NCI-H526 treated with DMSO at 0.1 percent for 48 hours (cell line): ENCODE measurements at regions not wholly inside any gene's neighbourhood (a gene's known extent, or its start where the extent isn't known, plus 50 kb on each side); places are given as distances from the start of the nearest gene placed in this dataset.
"Not testable (repeated sequence)": the region's sequence is repeated elsewhere in the genome, so short reads cannot be mapped to it uniquely, and the experiment has no call there.

Experiments used
- DNase-seq: peaks from one replicate; lab custom pipeline; 2025; lab: John Stamatoyannopoulos, UW

DNA sequence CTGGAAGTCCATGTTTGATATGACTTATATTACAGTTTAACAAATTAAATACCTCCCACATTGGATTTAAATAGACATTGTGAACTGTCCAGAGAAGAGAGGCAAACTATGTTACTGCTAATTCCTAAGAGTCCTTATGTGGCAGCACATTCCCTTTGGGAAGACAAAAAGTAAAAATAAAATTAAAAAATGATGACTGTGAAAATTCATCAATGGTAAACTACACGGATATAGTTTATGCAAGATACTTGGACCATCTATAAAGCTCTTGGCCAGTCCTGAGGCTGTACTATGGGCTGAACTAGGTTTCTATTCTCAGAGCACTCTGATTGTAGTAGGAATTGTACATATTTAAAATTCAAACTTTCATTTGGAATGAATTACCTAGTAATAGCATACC, 206.4 kb downstream of the LRRK2 start:
- no peak for DNase-seq

DNA sequence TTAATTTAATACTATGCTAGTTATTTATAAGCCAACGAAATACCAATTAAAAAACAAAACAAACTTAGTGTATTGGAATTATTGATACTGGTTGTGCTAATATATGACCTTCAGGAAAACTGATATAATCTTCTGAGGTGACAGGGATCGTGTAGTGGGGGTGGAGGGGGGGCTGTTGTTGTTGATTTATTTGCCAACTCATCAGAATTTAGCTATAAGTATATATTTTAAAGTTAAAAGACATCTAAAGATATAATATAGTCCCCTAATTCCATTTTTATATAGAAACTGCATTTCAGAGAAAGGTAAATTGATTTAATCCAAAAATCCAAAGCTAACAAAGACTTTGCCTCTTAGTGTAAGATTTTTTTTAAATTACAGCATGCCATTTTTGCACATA, 210.5 kb downstream of the LRRK2 start:
- DNase-seq, result no peak

DNA sequence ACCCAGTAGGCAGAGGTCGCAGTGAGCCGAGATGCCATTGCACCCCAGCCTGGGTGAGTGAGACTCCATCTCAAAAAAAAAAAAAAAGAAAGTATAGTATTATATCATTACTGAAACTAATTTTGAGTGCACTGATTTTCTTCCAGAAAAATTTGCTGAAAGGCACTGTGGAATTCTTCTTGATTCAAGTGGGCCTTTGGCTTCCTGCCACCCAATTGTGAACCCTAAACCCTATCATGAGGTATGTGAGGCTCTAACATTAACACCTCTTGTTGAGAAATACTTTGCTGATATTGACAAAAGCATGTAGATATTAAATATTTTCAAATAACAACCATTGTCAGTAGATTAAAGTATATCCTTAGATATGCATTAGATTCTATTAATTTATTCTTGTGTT, 211.2 kb downstream of the LRRK2 start:
- DNase-seq, result no peak

DNA sequence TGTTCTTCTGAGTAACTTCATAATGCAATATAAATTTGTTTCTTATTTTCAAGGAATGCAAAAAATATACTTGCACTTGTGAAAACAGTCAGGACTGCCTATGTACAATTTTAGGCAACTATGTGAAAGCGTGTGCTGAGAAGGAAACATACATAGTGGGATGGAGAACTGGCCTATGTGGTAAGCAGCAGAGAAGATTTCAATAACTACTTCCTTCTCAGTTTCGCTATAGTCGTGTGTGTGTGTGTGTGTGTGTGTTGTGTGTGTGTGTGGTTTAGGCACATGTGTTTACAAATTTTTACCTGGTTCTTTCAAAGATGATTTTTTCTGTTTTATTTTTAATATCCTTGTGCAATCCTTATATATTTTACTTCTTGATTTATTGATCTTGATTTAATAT, 211.8 kb downstream of the LRRK2 start:
- no peak for DNase-seq

DNA sequence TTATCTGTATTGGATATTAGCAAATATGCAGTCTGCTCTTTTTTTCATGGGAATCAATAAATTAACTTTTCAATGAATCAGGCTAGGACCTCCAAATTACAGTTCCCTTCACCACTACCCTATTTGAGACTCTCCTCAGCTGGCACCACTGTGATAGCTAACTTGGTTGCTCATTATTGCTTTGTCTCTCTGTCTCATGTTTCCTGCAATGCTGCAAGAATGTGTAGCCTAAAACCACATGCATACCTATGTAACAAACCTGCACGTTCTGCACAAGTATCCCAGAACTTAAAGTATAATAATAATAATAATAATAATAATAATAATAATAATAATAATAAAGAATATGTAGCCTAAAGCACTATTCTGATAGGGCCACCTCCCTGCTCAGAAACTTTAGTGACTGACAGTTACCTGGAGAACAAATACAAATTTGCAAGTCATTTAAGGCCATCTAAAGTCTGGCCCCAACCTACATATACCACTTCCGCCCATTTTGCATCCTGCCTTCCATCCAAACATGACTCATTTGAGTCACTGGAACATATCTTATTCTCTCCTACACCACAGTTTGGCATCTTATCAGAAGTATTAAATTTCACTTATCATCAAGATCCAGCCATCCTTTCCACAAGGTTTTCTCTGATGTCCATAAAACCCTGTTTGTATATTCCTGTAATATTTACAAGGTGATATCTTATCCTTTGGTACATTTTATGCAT, 215.1 kb downstream of the LRRK2 start:
- DNase-seq, result no peak

DNA sequence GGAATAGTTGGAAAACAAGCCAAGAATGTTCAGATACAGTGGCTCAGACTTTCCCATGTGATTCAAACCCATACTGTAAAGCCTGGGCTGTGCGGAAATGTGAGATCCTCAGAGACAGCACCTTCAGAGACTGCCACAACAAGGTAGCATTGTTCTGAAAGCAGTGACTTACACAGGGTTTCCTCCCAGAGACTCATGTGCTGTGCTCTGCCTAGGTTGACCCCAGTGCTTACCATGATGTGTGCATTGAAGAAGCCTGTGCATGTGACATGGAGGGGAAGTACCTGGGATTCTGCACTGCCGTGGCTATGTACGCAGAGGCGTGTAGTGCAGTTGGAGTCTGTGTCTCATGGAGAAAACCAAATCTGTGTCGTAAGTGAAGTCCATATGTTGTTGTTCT, 219.4 kb downstream of the LRRK2 start:
- DNase-seq, result no peak

DNA sequence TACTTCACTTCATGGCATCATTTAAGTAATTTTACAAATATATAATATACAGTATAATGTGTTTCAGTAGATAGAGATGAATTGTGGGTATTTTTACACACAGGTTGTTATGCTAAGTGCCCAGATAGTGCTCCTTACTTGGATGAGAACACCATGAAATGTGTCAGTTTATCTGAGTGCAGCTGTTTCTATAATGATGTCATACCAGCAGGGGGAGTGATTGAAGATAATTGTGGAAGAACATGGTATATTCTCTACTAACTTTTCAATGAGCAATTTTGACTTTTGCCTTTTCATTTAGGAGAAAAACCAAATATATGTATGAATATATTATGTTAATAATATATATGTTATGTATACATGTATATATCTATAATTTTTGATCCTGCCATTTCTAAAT, 221.6 kb downstream of the LRRK2 start:
- no peak for DNase-seq

DNA sequence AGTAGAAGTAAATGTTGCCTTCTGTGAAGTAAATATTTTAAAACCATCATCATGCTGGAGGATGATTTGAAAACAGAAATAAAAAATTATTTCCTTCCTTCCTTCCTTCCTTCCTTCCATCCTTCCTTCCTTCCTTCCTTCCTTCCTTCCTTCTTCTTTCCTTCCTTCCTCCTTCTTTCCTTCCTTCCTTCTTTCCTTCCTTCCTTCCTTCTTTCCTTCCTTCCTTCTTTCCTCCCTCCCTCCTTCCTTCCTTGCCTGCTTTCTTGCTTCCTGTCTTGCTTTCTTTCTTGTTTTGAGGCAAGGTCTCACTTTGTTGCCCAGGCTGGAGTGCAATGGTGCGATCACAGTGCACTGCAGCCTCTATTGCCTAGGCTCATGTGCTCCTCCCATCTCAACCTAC, 223.7 kb downstream of the LRRK2 start:
- DNase-seq, result not testable (repeated sequence)

DNA sequence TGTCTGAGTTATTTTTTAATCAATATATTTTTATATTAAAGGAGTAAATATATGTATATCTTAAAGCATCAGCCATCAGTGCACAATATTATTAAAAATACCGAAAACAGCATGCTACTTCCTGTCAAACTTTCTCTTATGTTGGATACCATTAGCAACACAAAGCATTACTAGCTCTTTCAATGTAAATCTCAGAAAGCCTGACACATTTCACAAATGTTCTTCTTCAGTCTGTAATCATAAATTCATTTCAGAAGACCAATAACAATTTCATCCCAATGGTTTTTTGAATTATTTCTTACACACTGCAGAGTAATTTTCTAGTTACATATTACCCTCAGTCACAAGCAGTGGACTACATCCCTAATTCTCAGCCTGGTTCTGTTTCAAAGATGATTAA, 226.9 kb downstream of the LRRK2 start:
- no peak for DNase-seq

DNA sequence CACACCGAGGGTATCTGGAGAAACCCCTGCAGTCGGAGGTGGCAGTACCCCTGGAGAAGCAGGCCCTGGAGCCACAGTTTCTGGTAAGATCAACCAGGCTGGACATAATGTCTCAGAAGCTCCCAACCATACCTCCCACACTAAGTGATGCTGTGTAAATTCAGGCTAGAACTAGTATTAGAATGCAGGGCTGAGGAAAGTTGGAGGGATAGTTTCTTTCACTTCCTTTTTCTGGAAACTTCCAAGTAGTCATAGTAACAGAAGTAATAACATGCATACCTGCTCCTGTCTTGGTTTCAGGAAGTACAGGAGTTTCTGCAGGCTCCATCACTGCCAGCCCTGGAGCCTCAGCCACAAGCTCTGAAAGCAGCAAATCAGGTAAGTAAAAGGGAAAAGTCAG, 228.1 kb upstream of the CNTN1 start:
- DNase-seq, result no peak

DNA sequence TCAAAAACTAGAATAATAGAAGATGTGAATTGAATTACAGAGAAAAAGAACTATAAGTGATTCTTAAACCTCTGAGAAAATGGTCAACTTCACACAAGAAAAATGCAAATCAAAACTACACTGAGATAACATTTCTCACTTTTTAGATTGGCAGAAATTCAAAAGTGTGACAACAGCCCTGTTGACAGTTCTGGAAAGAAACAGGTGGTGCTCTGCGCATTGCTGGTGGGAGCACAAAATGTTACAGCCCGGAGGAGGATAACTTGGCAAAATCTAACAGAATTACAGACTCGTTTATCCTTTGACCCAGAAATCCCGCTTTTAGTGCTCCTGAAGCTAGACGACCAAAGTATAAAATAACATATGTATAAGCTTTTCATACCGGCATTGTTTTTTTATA, 222.5 kb upstream of the CNTN1 start:
- no peak for DNase-seq

DNA sequence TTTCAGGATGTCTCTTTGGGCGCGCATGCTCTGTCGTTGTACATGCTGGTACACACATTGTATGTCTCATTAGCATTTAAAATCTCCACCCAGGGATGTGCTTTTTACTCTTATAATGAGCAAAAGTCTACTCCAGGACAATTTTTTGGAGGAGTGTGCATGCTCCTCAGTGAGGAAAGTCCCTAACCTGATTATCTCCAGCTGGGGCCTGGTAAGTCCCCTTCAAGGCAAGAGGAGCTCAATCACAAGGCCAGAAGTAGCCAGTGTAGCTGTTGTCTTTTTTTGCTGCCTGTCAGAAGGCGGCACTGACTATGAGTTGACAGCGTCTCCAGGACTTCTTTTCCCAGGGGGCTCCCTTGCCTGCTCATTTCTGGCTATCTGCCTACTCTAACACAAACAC, 218.3 kb upstream of the CNTN1 start:
- no peak for DNase-seq

DNA sequence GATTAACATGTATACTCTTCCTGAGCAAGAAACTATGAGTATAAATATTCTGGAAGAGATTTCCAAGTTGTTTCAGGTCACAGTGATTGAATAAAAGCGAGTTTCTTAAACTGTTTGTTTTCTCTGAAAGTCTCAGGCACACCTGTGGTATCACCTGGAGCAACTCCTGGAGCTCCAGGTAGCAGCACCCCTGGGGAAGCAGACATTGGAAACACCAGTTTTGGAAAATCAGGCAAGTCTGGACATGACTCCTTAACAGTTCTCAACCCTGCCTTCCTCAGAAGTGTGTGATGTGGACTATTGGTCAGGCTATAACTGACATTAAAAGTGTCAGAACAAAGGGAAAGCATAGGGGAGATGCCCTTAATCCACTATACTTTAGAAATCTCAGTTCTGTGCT, 217.6 kb upstream of the CNTN1 start:
- no peak for DNase-seq

DNA sequence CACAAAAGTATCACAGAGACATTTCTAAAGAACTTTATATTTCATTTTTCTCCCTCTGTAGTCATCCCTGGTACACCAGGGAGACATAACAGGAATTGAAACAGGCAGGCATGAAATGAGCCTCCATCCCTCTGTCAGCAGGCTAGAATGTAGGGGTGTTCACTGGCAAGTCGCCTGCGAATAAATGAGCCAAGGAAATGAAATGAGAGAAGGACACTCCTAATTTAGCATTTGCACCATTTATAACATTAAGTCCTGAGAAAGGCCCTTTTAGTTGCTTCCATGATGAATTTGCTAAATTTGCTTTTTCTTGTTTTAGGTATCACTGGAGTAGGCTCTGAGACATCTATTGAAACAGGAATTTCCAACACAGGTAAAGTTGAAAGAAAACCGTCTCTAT, 192.4 kb upstream of the CNTN1 start:
- no peak for DNase-seq

DNA sequence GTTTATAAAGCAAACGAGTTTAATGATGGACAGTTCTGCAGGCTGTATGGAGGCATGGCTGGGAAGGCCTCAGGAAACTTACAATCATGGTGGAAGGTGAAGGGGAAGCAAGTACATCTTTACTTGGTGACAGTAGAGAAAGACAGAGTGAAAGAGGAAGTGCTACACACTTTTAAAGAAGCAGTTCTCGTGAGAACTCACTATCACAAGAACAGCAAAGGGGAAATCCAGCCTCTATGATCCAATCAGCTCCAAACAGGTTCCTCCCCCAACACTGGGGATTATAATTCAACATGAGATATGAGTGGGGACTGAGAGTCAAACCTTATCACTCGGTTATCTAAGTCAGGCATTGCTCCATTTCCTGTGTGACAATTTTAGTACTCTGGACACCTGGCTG, 189.9 kb upstream of the CNTN1 start:
- DNase-seq, result no peak

DNA sequence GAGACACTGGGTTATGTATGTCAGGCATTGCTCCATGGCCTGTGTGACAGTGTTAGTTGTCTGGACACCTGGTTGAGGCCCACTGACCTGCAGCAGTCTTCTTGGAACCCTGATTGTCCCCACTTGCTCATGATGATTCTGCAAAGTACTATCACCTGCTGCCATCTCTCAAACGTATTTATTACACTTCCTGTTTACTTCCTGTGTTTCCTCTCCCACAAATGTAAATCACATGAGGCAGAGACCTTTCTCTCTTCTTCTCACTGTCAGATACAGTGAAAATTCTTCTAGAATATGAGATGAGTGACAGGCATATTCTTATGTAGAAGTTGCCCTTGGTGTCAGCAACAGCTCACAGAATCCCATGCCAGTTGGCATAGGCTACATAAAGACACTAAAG, 186.9 kb upstream of the CNTN1 start:
- no peak for DNase-seq

DNA sequence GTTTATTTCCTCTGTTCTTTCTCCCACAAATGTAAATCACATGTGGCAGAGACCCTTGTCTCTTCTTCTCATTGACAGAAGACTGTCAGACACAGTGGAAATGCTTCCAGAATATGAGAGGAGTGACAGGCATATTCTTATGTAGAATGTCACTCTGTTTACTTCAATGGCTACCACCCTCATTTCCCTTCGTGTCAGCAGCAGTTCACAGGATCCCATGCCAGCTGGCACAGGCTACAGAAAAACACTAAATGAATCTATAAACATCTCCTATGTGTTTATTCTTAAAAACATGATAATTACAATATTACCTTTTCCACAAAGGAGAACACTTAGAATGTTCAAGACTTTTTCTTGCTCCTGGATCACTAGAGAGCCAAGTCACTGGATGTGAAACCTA, 183.8 kb upstream of the CNTN1 start:
- no peak for DNase-seq

DNA sequence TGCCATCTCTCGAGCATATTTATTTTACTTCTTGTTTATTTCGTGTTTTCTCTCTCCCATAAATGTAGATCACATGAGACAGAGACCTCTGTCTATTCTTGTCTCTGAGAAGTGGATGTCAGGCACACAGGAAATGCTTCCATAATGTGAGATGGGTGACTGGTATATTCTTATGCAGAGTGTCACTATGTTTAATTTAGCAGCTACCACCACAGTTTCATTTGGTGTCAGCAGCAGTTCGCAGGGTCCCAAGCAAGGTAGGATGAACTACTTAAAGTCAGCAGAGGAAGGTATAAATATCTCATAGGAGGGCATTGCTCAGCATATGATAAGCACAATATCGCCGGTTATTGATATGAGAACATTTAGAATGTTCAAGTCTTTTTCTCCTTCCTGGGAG, 180.9 kb upstream of the CNTN1 start:
- no peak for DNase-seq

DNA sequence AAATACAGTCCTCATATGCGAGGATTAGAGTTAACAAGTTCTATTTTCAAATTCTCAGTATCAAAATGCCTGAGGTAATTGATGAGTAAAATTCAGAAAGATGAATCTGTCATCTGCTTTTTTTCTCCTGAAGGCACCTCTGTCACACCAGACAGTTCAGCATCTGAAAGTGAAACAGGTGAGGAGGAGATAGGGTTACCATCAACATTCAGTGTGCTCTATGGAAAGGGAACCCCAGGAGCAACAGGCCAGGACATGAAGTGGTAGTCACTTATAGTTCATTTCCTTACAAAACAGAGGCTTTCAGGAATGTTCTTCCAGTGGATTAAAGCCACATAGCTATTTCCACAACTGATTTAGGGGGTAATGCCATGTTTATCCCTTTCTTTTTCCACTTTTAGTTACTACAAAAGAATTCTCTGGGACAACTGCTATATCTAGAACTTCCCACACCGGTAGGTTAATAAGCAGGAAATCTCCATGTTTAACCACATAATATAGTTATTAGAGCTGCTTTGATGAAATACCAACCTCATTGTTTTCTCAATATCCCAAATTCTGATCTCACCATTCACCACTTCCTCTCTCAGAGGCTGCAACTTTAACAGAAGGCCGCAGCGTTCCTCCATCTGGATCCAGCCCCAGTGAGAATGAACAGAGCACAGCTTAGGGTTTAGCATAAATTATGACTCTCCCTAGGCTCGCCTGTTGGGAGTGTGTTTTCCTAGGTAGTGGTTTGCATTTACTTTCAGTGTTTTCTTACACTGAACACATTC, 177.0 kb upstream of the CNTN1 start:
- no peak for DNase-seq

DNA sequence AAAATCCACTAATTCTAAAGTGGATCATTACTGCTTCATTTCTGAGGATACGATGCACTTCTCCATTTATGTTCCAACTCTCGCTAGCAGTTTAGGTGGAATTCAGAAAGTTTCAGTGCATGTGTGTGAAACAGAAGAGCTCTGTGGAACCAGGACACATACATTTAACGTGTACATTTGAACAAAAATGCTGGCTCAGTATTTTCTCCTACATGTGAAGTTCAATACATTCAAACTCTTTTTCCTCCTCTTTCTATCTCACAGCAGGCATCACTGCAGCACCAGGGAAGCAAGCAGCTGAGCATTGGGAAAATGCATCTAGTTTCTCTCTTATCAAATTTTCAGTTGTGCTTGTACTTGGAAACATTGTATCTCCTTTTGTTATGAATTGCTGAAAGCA, 169.4 kb upstream of the CNTN1 start:
- no peak for DNase-seq

DNA sequence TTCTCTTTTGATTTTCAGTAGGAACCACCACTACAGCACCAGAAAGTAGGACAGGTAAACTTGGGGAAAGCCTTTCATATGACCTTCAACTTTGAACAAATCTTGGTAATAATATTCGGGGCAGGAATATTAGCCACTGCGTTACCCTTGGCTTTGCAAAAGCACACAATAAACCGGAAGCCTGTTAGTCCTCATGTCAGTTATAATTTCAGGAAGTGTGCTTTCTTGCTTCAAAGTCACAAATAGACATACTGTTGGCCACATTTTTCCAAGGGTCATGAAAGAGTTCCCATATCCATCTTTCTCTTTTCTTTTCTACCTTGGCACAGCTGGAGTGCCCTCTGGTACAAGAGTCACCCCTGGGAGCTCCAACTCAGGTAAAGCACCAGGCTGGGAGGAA, 167.2 kb upstream of the CNTN1 start:
- DNase-seq, result no peak

DNA sequence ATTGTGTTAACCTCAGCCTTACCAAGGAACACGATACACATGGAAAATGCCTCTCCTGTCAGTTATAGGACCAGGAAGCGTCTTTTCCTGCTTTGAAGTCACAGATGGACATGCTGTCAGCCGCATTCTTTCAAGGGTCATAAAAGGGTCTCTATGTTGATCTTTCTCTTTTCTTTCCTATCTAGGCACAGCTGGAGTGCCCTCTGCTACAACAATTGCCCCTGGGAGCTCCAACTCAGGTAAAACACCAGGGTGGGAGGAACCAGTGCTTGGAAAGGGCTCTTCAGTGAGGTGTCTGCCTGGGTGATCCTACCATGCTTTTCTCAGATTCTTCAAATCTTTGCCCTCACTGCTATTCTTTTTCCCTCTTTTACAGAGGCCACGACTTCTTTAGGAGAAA, 157.4 kb upstream of the CNTN1 start:
- DNase-seq, result no peak

DNA sequence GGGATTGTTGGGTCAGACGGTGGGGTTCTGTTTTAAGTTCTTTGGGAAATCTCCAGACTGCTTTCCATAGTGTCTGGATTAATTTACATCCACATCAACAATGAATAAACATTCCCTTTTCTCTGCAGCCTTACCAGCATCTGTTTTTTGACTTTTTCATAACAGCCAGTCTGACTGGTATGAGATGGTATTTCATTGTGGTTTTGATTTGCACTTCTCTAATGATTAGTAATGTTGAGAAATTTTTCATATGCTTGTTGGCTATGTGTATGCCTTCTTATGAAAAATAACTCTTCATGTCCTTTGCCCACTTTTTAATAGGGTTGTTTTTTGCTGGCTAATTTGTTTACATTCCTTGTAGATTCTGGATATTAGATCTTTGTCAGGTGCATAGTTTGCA, 140.8 kb upstream of the CNTN1 start:
- no peak for DNase-seq

DNA sequence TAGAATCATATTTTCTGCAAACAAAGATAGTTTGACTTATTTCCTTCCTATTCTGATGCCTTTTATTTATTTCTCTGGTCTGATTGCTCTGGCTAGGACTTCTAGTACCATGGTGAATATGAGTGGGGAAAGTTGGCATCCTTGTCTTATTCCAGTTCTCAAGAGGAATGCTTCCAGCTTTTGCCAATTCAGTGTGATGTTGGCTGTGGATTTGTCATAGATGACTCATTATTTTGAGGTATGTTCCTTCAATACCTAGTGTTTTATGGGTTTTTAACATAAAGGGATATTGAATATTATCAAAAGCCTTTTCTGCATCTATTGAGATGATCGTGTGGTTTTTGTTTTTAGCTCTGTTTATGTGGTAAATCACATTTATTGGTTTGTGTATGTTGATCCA, 139.4 kb upstream of the CNTN1 start:
- no peak for DNase-seq
